Neural cell (in vitro differentiated cells): ENCODE measurements at regions not wholly inside any gene's neighbourhood (a gene's known extent, or its start where the extent isn't known, plus 50 kb on each side); places are given as distances from the start of the nearest gene placed in this dataset.

ENCODE experiments used
- H2AFZ ChIP-seq: fragments of 200-600, 300-800 bp; sonication (generic), shearing (Covaris generic); 2 replicates; pipeline ENCODE4 v1.6.0; 2014; ENCODE audit warnings: low read depth, mild to moderate bottlenecking, antibody characterized with exemption, low read length, moderate library complexity
- H3F3A ChIP-seq: fragments of 200-600 bp; shearing (Covaris generic); 2 replicates; pipeline ENCODE4 v1.6.1; 2016; ENCODE audit warnings: mild to moderate bottlenecking, moderate library complexity, mixed read lengths, antibody characterized with exemption, low read length; ENCODE audit not compliant: insufficient read depth, poor library complexity, severe bottlenecking
- H3K27ac ChIP-seq: fragments of 200-600, 300-800 bp; sonication (generic), shearing (Covaris generic); 2 replicates; pipeline ENCODE4 v1.5.1; 2014; ENCODE audit warnings: mild to moderate bottlenecking, low read length, moderate library complexity
- H3K27me3 ChIP-seq: fragments of 300-800, 200-600 bp; sonication (generic), shearing (Covaris generic); 2 replicates; pipeline ENCODE4 v1.6.0; 2014; ENCODE audit warnings: mild to moderate bottlenecking, low read depth, low read length, moderate library complexity; ENCODE audit not compliant: insufficient read depth
- H3K36me3 ChIP-seq: fragments of 300-800, 200-600 bp; sonication (generic), shearing (Covaris generic); 2 replicates; pipeline ENCODE4 v1.5.1; 2014; ENCODE audit warnings: mild to moderate bottlenecking, antibody characterized with exemption, low read length, moderate library complexity; ENCODE audit not compliant: insufficient read depth
- H3K4me2 ChIP-seq: fragments of 300-800, 200-600 bp; sonication (generic), shearing (Covaris generic); 2 replicates; pipeline ENCODE4 v1.6.0; 2014; ENCODE audit warnings: mild to moderate bottlenecking, low read length
- H3K4me3 ChIP-seq: fragments of 300-800, 200-600 bp; sonication (generic), shearing (Covaris generic); 2 replicates; pipeline ENCODE4 v1.5.1; 2014; ENCODE audit warnings: mild to moderate bottlenecking, low read length, moderate library complexity
- H3K79me2 ChIP-seq: fragments of 200-600 bp; shearing (Covaris generic); replicated peaks from 2 replicates; pipeline ENCODE4 v1.6.0; 2014; ENCODE audit warnings: mild to moderate bottlenecking, low read length, moderate library complexity; ENCODE audit not compliant: insufficient read depth
- H3K9ac ChIP-seq: fragments of 300-800, 200-600 bp; sonication (generic), shearing (Covaris generic); 2 replicates; pipeline ENCODE4 v1.6.1; 2016; ENCODE audit warnings: mild to moderate bottlenecking, low read length, mixed read lengths
- H3K9me2 ChIP-seq: fragments of 200-600 bp; shearing (Covaris generic); 2 replicates; pipeline ENCODE4 v1.6.1; 2016; ENCODE audit warnings: mild to moderate bottlenecking, low read length, mixed read lengths; ENCODE audit not compliant: insufficient read depth
- H3K9me3 ChIP-seq: fragments of 200-600, 300-800 bp; sonication (generic), shearing (Covaris generic); 2 replicates; pipeline ENCODE4 v1.6.1; 2016; ENCODE audit warnings: mild to moderate bottlenecking, mixed run types, low read length, moderate library complexity, mixed read lengths
- H4K20me1 ChIP-seq: fragments of 200-600 bp; shearing (Covaris generic); 2 replicates; pipeline ENCODE4 v1.6.1; 2016; ENCODE audit warnings: mild to moderate bottlenecking, mixed run types; ENCODE audit not compliant: insufficient read depth
- EP300 ChIP-seq: fragments of 450-650 bp; conservative IDR thresholded peaks from 2 replicates; pipeline ENCODE4 v1.6.1; 2014; ENCODE audit warnings: antibody characterized with exemption, mild to moderate bottlenecking, moderate library complexity; ENCODE audit not compliant: poor library complexity, severe bottlenecking
- EZH2 ChIP-seq: fragments of 200-600, 300-800 bp; shearing (Covaris generic), sonication (generic); IDR thresholded peaks from 2 replicates; pipeline ENCODE4 v1.6.1; 2014; ENCODE audit warnings: antibody characterized with exemption, low read length, borderline replicate concordance, mild to moderate bottlenecking; ENCODE audit not compliant: insufficient read depth, poor library complexity, severe bottlenecking
- MXI1 ChIP-seq: fragments of 450-650 bp; conservative IDR thresholded peaks from 2 replicates; pipeline ENCODE4 v1.6.1; 2014; ENCODE audit warnings: antibody characterized with exemption, mild to moderate bottlenecking; ENCODE audit not compliant: poor library complexity, severe bottlenecking
- POLR2AphosphoS5 ChIP-seq: IDR thresholded peaks from 2 replicates; pipeline ENCODE4 v1.6.1; 2012
- RAD21 ChIP-seq: fragments of 450-650 bp; conservative IDR thresholded peaks from 2 replicates; pipeline ENCODE4 v1.6.1; 2014; ENCODE audit warnings: antibody characterized with exemption, mild to moderate bottlenecking, moderate library complexity
- SMC3 ChIP-seq: fragments of 450-650 bp; conservative IDR thresholded peaks from 2 replicates; pipeline ENCODE4 v1.6.1; 2014; ENCODE audit warnings: antibody characterized with exemption, mild to moderate bottlenecking, moderate library complexity; ENCODE audit not compliant: poor library complexity
- TAF1 ChIP-seq: IDR thresholded peaks from 2 replicates; pipeline ENCODE4 v1.6.1; 2012; ENCODE audit warnings: low read depth
- TF ChIP-seq, protein P1 (sequence below): IDR thresholded peaks from 2 replicates; pipeline ENCODE4 v1.6.1; 2012; ENCODE audit warnings: borderline replicate concordance
- TF ChIP-seq, protein P2 (sequence below): fragments of 450-650 bp; IDR thresholded peaks from 2 replicates; pipeline ENCODE4 v1.5.1; 2014; ENCODE audit warnings: antibody characterized with exemption, mild to moderate bottlenecking, moderate library complexity; ENCODE audit not compliant: poor library complexity, severe bottlenecking

DNA sequence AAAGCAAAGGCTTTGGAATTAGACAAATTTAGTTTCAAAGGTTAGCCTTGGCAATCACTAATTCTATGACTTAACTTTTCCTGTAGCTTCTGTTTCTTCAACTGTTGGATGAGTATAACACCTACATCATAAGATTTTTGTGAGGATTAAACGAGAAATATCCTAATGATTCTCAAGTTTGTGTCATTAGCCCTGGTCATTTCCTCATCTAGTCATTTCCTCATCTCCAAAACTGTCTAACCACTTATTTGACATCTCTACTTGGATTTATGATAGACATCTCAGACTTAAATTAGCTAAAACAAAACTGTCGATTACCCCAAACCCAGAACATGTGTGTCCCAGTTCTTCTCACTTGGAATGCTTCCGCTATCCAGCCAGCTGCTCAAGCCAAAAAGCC, 80.2 kb upstream of the CHODL start:
- no peak overlapping the region for H3K4me2 ChIP-seq
- TF ChIP-seq, protein P1, sequence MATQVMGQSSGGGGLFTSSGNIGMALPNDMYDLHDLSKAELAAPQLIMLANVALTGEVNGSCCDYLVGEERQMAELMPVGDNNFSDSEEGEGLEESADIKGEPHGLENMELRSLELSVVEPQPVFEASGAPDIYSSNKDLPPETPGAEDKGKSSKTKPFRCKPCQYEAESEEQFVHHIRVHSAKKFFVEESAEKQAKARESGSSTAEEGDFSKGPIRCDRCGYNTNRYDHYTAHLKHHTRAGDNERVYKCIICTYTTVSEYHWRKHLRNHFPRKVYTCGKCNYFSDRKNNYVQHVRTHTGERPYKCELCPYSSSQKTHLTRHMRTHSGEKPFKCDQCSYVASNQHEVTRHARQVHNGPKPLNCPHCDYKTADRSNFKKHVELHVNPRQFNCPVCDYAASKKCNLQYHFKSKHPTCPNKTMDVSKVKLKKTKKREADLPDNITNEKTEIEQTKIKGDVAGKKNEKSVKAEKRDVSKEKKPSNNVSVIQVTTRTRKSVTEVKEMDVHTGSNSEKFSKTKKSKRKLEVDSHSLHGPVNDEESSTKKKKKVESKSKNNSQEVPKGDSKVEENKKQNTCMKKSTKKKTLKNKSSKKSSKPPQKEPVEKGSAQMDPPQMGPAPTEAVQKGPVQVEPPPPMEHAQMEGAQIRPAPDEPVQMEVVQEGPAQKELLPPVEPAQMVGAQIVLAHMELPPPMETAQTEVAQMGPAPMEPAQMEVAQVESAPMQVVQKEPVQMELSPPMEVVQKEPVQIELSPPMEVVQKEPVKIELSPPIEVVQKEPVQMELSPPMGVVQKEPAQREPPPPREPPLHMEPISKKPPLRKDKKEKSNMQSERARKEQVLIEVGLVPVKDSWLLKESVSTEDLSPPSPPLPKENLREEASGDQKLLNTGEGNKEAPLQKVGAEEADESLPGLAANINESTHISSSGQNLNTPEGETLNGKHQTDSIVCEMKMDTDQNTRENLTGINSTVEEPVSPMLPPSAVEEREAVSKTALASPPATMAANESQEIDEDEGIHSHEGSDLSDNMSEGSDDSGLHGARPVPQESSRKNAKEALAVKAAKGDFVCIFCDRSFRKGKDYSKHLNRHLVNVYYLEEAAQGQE = no peak
- TF ChIP-seq EP300 = no peak
- H3K27me3 ChIP-seq = no peaks in the 10 kb centered on the region
- H3F3A ChIP-seq = no peaks in the 10 kb centered on the region
- H3K79me2 ChIP-seq = no peaks in the 10 kb centered on the region
- no peaks in the 10 kb centered on the region for H3K9me2 ChIP-seq
- no peak overlapping the region for H3K4me3 ChIP-seq
- H4K20me1 ChIP-seq = no peaks in the 10 kb centered on the region
- H3K36me3 ChIP-seq = no peaks in the 10 kb centered on the region
- H3K27ac ChIP-seq = no peak overlapping the region
- no peaks in the 10 kb centered on the region for H3K9me3 ChIP-seq
- no peak overlapping the region for H2AFZ ChIP-seq
- no peak overlapping the region for H3K9ac ChIP-seq

DNA sequence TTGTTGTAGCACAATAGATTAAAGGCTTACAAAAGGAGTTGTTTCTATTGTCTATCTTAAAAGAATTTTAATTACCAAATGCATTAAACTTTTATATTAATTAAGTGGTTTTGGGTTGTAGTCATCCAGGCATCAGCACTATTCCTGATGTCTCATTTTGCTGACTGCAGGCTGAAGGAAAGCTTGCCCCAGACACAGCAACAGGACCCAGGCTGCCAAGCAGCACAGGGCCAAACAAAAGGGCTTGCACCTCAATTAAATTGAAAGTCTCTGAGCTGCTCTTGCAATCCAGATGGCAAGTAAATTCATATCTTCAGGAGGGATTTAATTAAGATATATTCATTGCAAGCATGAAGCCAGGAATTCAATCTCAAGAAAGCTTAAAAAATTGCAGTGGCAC, 80.7 kb upstream of the CHODL start:
- no peak overlapping the region for H3K4me3 ChIP-seq
- no peaks in the 10 kb centered on the region for H3F3A ChIP-seq
- H3K27ac ChIP-seq = no peak overlapping the region
- no peaks in the 10 kb centered on the region for H3K79me2 ChIP-seq
- H3K4me2 ChIP-seq = no peak overlapping the region
- H3K9ac ChIP-seq = no peak overlapping the region
- no peaks in the 10 kb centered on the region for H4K20me1 ChIP-seq
- no peaks in the 10 kb centered on the region for H3K36me3 ChIP-seq
- no peak overlapping the region for H2AFZ ChIP-seq
- TF ChIP-seq TAF1 (no peak), SMC3 (no peak), MXI1 (no peak), EP300 (no peak), RAD21 (no peak), POLR2AphosphoS5 (no peak), EZH2 (no peak)
- TF ChIP-seq, protein P1 = no peak
- TF ChIP-seq, protein P2, sequence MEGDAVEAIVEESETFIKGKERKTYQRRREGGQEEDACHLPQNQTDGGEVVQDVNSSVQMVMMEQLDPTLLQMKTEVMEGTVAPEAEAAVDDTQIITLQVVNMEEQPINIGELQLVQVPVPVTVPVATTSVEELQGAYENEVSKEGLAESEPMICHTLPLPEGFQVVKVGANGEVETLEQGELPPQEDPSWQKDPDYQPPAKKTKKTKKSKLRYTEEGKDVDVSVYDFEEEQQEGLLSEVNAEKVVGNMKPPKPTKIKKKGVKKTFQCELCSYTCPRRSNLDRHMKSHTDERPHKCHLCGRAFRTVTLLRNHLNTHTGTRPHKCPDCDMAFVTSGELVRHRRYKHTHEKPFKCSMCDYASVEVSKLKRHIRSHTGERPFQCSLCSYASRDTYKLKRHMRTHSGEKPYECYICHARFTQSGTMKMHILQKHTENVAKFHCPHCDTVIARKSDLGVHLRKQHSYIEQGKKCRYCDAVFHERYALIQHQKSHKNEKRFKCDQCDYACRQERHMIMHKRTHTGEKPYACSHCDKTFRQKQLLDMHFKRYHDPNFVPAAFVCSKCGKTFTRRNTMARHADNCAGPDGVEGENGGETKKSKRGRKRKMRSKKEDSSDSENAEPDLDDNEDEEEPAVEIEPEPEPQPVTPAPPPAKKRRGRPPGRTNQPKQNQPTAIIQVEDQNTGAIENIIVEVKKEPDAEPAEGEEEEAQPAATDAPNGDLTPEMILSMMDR = no peak
- H3K9me3 ChIP-seq = no peaks in the 10 kb centered on the region
- H3K27me3 ChIP-seq = no peaks in the 10 kb centered on the region
- H3K9me2 ChIP-seq = no peaks in the 10 kb centered on the region
